Mucosa of descending colon (tissue), 3 donors: ENCODE measurements at regions not wholly inside any gene's neighbourhood (a gene's known extent, or its start where the extent isn't known, plus 50 kb on each side); places are given as distances from the start of the nearest gene placed in this dataset.

Experiments
- ATAC-seq: fragments of 200-7000 bp; cut with Tn5 transposase; one replicate; pipeline ENCODE4 v1.9.1; 2020; ENCODE audit warnings: mild to moderate bottlenecking, moderate library complexity
- DNase-seq, 3 donors: peaks; one replicate each; pipeline ENCODE4 v3.0.0-alpha.2; 2020
- H3K36me3 ChIP-seq: fragments of 200-600 bp; one replicate; pipeline ENCODE4 v1.8.0; 2021; ENCODE audit warnings: low read depth, mild to moderate bottlenecking
- H3K4me1 ChIP-seq: fragments of 200-600 bp; one replicate; pipeline ENCODE4 v1.8.0; 2021; ENCODE audit warnings: low read depth, mild to moderate bottlenecking
- H3K4me3 ChIP-seq: fragments of 200-600 bp; one replicate; pipeline ENCODE4 v1.8.0; 2021; ENCODE audit warnings: mild to moderate bottlenecking
- H3K9me3 ChIP-seq: fragments of 200-600 bp; one replicate; pipeline ENCODE4 v1.8.0; 2021; ENCODE audit warnings: mild to moderate bottlenecking
- CTCF ChIP-seq: fragments of 200-600 bp; IDR thresholded peaks from one replicate; pipeline ENCODE4 v1.8.0; 2022; ENCODE audit warnings: antibody characterized with exemption, mild to moderate bottlenecking
- intact Hi-C, 2 donors: fragments of 100-400 bp; cut with DNase I in 1 of 2; cut with micrococcal nuclease in 1 of 2; formaldehyde crosslinking; loops; one replicate each; pipeline versions ENCODE4 v1.11.0 to v1.11.1; 2022; cut with DNase I, micrococcal nuclease
- donor health status: DM: no; HTN: no; CAD: no; lungs with moderate emphysema.
- donor health status: DM: no; HTN: no; CAD: no.
- donor health status: DM: no; HTN: yes; CAD: no.

DNA sequence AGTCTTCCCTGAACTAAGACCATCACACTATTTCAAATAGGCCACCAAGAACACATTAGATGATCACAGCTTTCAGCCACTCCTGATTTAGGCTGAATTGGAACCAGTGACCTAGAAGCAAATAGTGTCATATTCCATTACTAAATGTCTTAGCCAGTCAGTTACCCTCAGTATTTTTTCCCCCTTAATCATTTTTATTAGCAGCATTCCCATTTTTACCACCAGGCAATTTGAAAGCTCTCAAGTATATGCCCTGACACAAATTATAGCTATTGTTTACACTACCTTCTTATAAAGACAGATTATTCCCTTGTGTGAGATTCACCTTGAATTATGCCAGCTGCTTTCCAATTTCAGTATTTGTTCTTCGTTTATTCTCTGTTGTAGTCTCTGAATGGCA, 1146.9 kb downstream of the PDHA2 start:
- TF ChIP-seq CTCF = no peak
- intact Hi-C loops = no loop called here
- no peak for DNase-seq
- Histone ChIP-seq H3K36me3 (no peaks in the 10 kb centered on the region), H3K4me1 (no peaks in the 10 kb centered on the region), H3K9me3 (no peaks in the 10 kb centered on the region), H3K4me3 (no peak overlapping the region)
- ATAC-seq = no peak

DNA sequence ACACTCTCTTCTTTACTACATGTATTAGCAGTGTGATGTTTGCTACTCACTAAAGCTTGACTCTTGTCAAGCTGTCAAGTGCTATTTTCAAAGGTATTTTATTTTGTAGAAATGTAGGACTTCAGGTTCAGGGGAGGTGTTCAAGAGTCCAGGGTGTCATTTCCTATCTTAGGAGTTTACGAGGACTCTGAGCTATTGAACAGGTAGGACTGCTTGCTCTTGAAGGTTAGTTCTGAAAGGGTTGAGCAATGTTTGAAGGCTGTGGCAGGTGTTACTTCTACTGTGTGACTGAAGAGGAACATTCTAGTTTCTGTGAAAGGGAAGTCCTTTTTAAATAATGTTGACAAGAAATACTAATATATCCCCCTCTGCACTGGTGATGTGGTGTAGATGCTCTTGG, 1151.2 kb downstream of the PDHA2 start:
- no peaks in the 10 kb centered on the region for H3K4me1 ChIP-seq
- ATAC-seq = no peak
- H3K9me3 ChIP-seq = no peaks in the 10 kb centered on the region
- TF ChIP-seq CTCF = no peak
- no peak overlapping the region for H3K4me3 ChIP-seq
- no peaks in the 10 kb centered on the region for H3K36me3 ChIP-seq
- intact Hi-C loops = no loop called here
- no peak for DNase-seq

DNA sequence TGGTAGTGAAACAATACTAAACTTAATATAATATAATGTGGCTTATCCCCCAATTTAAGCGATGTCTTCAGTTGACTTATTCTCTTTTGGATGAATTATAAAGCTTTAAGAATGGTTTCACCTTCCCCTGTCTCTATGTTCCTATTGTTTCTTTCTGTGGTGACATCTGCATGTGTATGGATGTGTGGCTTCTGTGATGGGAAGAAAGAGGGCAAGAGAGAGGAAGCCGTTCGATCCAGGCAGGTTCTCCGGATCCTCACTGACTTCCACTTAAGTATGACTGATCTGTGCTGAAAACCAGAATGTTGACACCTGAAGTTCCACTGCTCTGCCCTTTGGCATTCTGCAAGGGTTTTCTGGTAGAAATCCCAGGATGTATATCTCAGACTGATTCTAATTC, 1150.8 kb downstream of the STPG2 start:
- Histone ChIP-seq H3K9me3 (no peaks in the 10 kb centered on the region), H3K4me1 (no peaks in the 10 kb centered on the region), H3K36me3 (no peaks in the 10 kb centered on the region), H3K4me3 (no peak overlapping the region)
- no peak for ATAC-seq
- intact Hi-C loops = no loop called here
- TF ChIP-seq CTCF = no peak
- DNase-seq = no peak

DNA sequence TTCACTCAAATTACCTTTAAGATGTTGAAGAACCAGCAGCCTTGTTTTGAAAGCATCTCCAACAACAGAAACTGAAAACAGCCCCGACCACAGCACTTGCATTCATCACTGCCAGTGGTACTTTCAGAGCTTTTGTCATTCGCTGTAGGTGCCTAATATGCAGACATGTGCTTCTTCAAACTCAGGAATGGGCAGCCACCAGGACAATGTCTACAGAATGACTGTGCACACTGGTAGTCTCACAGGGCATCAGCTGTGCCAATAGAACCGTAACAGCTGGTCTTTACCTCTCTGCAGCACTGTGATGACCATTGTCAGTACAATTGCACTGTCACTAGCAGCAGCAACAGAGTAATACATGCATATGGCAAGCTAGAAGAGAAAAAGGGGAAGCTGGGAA, 1149.7 kb downstream of the STPG2 start:
- H3K36me3 ChIP-seq = no peaks in the 10 kb centered on the region
- ATAC-seq (no peak), DNase-seq (no peak)
- no peak for TF ChIP-seq CTCF
- H3K9me3 ChIP-seq = no peaks in the 10 kb centered on the region
- H3K4me3 ChIP-seq = no peak overlapping the region
- H3K4me1 ChIP-seq = no peaks in the 10 kb centered on the region
- intact Hi-C loops = no loop called here

- no peak for ATAC-seq
Observed at GRCh38 chr4:97003715-97004114, 1139.6 kb downstream of the STPG2 start.

More at GRCh38 chr4:97003715-97004114, 1139.6 kb downstream of the STPG2 start:
- Histone ChIP-seq H3K36me3 (no peaks in the 10 kb centered on the region), H3K4me1 (no peaks in the 10 kb centered on the region), H3K9me3 (no peaks in the 10 kb centered on the region), H3K4me3 (no peak overlapping the region)
- no peak for DNase-seq
- intact Hi-C loops = no loop called here
- no peak for TF ChIP-seq CTCF
